GM18909 (cell line): ENCODE measurements at regions not wholly inside any gene's neighbourhood (a gene's known extent, or its start where the extent isn't known, plus 50 kb on each side); places are given as distances from the start of the nearest gene placed in this dataset.

Experiments used
- ATAC-seq: cut with Tn5 transposase; IDR thresholded peaks from one replicate; pipeline ENCODE4 v1.9.1; 2021; ENCODE audit warnings: mild to moderate bottlenecking; ENCODE audit not compliant: unreplicated experiment, poor library complexity

GRCh38 chr4:122041312-122041711 is 89.5 kb upstream of the TRPC3 start:
- ATAC-seq = no peak

GRCh38 chr4:122038896-122039295 is 87.0 kb upstream of the TRPC3 start:
- no peak for ATAC-seq

- no peak for ATAC-seq
Observed at GRCh38 chr4:122034619-122035018, 82.8 kb upstream of the TRPC3 start.

GRCh38 chr4:122027203-122027602 is 75.3 kb upstream of the TRPC3 start:
- ATAC-seq = no peak

GRCh38 chr4:122017296-122017695 is 65.4 kb upstream of the TRPC3 start:
- ATAC-seq = no peak

- ATAC-seq = no peak
Observed at GRCh38 chr4:122015203-122015602, 63.3 kb upstream of the TRPC3 start.

GRCh38 chr4:122012735-122013134 is 60.9 kb upstream of the TRPC3 start:
- no peak for ATAC-seq

- no peak for ATAC-seq
Observed at GRCh38 chr4:122010610-122011009, 58.8 kb upstream of the TRPC3 start.

- ATAC-seq = no peak
Observed at GRCh38 chr4:122009524-122009923, 57.7 kb upstream of the TRPC3 start.

- ATAC-seq = no peak
Observed at GRCh38 chr4:122007016-122007415, 55.2 kb upstream of the TRPC3 start.

GRCh38 chr4:122005064-122005755 is 53.4 kb upstream of the TRPC3 start:
- no peak for ATAC-seq

- peak; percentile 87 for ATAC-seq
Observed at GRCh38 chr4:122003335-122003734, 51.5 kb upstream of the TRPC3 start.
